ENCODE measurements at regions not wholly inside any gene's neighbourhood (a gene's known extent, or its start where the extent isn't known, plus 50 kb on each side); places are given as distances from the start of the nearest gene placed in this dataset.
"Not testable (repeated sequence)": the region's sequence is repeated elsewhere in the genome, so short reads cannot be mapped to it uniquely, and the experiment has no call there.

GRCh38 chr7:16266877-16267276 lies 154.5 kb downstream of the CRPPA start:
- DNase-seq (ENCODE audit: low spot score): no peak

- not testable (repeated sequence) for DNase-seq (ENCODE audit: low spot score)
Measured at GRCh38 chr7:16266470-16266869, 154.9 kb downstream of the CRPPA start.

DNA sequence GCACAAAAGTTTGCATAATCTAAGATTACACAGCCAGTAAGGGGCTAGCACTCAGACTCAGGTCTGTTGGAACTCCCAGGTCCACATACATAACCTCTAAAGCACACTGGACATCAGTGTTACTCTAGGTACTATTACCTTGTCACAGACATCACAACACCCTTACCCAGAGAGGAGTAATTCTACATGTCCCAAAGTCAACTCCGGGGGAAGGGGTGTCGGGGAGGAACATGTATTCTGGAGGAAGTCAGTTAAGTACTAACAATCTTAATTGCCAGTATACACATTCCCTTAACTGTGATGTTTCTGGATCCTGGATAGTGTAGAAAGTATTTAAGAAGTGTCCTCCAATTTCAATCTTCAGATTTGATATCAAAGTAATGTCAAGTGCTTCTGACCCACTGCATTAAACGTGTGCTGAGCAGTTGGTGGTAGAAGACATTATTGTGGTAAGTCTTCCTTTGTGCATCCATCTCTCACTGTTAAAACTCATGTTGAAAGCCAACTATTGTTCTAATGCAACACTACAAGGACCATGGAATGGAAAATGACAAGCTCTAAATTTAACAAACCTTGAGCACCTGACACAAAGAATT lies 155.4 kb downstream of the CRPPA start:
- DNase-seq (ENCODE audit: low spot score): no peak

DNA sequence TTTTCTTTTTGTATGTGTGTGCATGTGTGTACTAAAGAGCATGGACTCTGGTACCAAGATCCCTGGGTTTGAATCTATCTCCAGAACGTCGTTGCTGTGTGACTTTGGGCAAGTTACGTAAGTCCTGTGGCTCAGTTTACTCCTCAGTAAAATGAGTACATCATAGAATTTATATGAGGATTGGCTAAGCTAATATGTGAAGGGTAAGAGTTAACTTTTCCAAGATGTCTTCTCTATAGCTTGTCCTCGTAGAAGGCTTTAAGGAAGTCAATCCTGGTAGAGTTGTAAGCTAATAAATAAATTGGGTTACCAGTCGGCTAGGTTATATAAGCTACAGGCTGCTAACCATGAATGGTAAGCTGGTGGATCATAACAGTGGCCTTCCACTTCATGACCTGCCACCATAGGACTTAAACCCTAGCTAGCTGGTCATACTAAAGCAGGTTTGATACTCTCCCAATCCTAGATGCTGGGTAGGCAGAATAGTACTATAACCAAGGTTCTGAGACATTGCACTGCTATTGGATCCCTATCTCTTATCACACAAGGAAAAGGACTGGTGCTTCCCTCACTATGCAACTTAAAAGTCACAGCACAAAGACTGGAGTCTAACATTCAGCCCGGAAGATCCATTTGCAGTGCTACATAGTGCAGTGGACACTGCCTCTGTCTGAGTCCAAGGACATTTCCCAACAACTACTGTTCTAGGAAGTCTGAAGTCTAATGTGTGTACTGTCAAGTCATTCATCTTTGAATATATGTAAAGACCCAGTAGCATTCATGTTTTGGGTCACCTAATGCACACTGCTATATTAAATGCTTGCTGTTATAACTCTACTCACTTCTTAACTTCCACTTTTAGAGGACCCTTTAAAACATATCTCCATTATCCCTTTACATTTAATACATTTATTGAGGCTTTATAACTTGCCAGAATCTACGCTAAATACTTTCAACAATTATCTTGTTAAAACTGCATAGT lies 156.2 kb downstream of the CRPPA start:
- DNase-seq (ENCODE audit: low spot score): no peak

DNA sequence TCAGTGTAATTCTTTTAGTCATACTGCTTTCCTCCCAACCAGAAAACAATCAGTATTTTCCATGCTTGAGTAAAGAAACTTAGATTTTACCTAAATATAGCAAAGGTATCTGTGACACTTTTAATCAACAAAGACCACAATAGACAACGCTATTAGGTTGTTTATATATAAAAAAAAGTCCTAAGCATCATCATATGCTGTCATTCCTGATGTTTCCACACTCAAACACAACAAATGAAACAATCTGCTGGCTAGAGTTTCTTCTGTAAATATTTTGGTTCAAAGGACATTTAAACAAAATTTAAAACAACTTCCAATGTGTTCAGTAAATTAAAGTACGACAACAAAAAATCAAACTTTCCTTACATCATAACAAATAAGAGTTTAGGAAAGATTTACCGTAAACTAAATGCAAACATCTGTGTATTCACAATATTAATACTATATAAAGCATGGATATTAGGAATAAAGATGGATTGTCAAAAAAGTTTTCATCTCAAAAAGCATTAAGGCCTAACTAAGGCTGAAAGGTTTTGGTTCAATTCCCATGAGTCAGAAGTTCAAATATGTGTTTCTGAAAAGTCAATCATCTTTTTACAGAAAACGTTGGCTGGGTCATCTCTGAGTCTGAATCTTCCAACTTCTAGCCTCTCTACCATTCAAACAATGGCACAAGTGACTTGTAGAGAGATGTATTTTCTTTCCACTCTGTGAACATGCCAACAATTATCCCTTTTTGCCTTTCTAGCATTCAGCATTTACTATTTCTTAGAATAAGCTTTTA lies 157.1 kb downstream of the CRPPA start:
- DNase-seq (ENCODE audit: low spot score): no peak

GRCh38 chr7:16263377-16263776 lies 158.0 kb downstream of the CRPPA start:
- DNase-seq (ENCODE audit: low spot score): not testable (repeated sequence)

DNA sequence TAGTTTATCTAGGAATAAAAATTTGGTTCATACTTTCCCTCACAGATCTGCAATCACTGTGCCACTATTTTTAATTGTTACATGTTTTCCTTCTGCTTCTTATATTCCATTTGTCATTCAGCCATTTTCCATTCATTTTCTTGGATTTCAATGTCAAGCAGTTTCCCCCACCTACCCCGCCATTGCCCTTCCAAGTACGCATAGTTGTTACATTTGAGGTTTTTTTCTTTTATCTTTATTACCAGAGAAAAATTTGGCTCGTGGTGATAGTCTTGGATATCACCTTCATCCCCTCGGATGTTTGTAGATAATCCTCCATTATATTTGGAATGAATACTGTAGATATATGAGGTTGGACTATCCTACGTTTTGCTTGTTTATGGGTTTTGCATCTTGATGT lies 159.7 kb downstream of the CRPPA start:
- no peak for DNase-seq (ENCODE audit: low spot score)

GRCh38 chr7:16261100-16261499 lies 160.2 kb downstream of the CRPPA start:
- no peak for DNase-seq (ENCODE audit: low spot score)

- no peak for DNase-seq (ENCODE audit: low spot score)
Measured at GRCh38 chr7:16260236-16260728, 161.1 kb downstream of the CRPPA start.

- DNase-seq (ENCODE audit: low spot score): not testable (repeated sequence)
Measured at GRCh38 chr7:16256419-16256818, 164.9 kb downstream of the CRPPA start.

DNA sequence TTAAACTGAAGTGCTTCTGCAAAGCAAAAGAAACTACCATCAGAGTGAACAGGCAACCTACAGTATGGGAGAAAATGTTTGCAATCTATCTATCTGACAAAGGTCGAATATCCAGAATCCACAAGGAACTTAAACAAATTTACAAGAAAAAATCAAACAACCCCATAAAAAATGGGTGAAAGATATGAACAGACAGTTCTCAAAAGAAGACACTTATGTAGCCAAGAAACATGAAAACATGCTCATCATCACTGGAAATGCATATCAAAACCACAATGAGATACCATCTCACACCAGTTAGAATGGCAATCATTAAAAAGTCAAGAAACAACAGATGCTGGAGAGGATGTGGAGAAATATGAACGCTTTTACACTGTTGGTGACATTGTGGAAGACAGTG lies 165.4 kb downstream of the CRPPA start:
- DNase-seq (ENCODE audit: low spot score): not testable (repeated sequence)

DNA sequence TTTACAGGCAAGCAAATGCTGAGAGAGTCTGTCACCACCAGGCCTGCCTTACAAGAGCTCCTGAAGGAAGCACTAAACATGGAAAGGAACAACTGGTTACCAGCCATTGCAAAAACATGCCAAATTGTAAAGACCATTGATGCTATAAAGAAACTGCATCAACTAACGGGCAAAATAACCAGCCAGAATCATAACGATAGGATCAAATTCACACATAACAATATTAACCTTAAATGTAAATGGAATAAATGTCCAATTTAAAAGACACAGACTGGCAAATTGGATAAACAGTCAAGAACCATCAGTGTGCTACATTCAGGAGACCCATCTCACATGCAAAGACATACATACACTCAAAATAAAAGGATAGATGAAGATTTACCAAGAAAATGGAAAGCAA lies 170.7 kb downstream of the CRPPA start:
- DNase-seq (ENCODE audit: low spot score): not testable (repeated sequence)

DNA sequence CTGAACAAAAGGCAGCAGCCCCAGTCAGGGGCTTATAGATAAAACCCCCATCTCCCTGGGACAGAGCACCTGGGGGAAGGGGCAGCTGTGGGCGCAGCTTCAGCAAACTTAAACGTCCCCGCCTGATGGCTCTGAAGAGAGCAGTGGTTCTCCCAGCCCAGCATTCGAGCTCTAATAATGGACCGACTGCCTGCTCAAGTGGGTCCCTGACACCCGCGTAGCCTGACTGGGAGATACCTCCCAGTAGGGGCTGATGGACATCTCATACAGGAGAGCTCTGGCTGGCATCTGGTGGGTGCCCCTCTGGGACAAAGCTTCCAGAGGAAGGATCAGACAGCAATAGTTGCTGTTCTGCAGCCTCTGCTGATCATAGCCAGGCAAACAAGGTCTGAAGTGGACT lies 172.1 kb downstream of the CRPPA start:
- not testable (repeated sequence) for DNase-seq (ENCODE audit: low spot score)

GRCh38 chr7:16248556-16248955 lies 172.8 kb downstream of the CRPPA start:
- DNase-seq (ENCODE audit: low spot score): not testable (repeated sequence)

GRCh38 chr7:16244469-16244868 lies 176.9 kb downstream of the CRPPA start:
- no peak for DNase-seq (ENCODE audit: low spot score)

- no peak for DNase-seq (ENCODE audit: low spot score)
Measured at GRCh38 chr7:16242920-16243319, 178.4 kb downstream of the CRPPA start.

GRCh38 chr7:16241017-16241416 lies 180.3 kb downstream of the CRPPA start:
- DNase-seq (ENCODE audit: low spot score): no peak

DNA sequence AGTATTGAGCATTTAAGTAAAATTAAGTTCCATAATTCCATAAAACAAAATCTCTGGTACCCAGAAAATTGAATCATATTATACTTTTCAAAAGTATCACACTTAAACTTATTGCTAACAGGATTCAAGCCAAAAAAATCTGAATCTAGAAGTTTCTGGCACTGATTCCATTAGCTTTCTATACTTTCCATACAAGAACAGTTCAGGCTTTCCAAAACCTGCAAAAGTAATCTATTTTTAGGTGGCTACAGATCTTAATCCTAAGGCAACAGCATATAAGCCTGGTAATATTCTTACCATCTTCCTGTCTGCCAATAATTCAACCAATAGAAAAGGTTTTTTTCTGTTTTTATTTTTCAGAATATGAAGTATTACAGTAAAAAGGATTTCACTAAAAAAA lies 185.0 kb downstream of the CRPPA start:
- no peak for DNase-seq (ENCODE audit: low spot score)

- no peak for DNase-seq (ENCODE audit: low spot score)
Measured at GRCh38 chr7:16235147-16236114, 185.9 kb downstream of the CRPPA start.

DNA sequence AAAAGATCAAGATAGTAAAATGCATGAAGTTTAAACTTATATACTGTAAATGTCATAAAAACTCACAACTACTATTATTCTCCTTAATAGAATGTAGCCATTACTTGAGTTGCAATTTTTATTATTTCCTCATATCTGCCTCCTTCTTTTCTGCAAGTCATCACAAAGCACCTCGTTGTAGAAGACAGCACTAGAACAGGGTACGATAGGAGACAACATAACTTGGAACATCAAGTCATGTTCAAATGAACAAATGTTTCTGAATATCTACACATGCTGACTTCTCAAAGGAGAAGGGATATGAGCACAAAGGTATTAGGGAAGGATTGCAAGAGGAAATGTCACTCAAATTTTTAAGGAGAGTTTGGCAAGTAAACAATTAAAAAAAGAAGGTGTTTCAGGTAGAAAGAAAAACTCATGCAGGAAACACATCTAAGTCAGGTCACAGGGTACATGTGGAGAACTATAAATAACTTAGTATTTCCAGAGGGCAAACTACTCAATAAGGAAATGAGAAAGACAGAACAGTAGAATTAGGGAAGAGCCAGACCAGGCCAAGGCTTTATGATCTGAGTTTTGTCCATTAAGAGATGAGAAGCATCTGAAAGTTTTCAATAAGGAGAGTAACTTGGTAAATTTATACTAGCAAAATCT lies 186.7 kb downstream of the CRPPA start:
- DNase-seq (ENCODE audit: low spot score): no peak

DNA sequence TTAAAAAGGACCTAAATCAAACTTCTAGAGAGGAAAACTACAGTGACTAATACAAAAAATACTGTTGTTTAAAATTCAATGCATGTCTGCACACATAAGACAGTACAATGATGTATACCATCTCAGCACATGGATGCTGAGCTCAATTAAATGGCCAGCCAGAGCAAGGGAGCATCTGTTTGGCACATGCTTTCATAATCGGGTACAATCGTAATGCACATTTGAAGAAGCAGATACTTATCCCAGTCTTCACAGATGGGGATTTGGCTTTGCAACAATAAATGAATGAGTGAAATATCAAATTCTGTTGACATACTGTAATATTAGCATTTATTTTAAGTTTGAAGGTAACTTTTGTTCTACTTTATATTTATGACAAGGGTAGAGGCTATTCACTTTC lies 187.8 kb downstream of the CRPPA start:
- no peak for DNase-seq (ENCODE audit: low spot score)
